ENCODE measurements at regions not wholly inside any gene's neighbourhood (a gene's known extent, or its start where the extent isn't known, plus 50 kb on each side); places are given as distances from the start of the nearest gene placed in this dataset.
"Not testable (repeated sequence)": the region's sequence is repeated elsewhere in the genome, so short reads cannot be mapped to it uniquely, and the experiment has no call there.

GRCh38 chr11:122572592-122572991 lies 82.9 kb upstream of the UBASH3B start:
- intact Hi-C loops (cut with DNase I; ENCODE audit: low total_unique reads): no loop called here
- no peak overlapping the region for H3K4me3 ChIP-seq
- no peak overlapping the region for H3K27ac ChIP-seq
- no peaks in the 10 kb centered on the region for H3K36me3 ChIP-seq
- WGBS, 5 donors: 82 to 97% (median 86%) methylated on average over 3 of the region's 3 CpGs
- H3K9me3 ChIP-seq: no peaks in the 10 kb centered on the region
- H3K27me3 ChIP-seq (replicated peaks in 1 of 7): no peaks in the 10 kb centered on the region
- no peaks in the 10 kb centered on the region for H3K4me1 ChIP-seq
- TF ChIP-seq CTCF (IDR thresholded peaks at IDR 0.05 in 8 of 11, conservative IDR thresholded peaks at IDR 0.05 in 3 of 11): no peak
- no peak for DNase-seq

DNA sequence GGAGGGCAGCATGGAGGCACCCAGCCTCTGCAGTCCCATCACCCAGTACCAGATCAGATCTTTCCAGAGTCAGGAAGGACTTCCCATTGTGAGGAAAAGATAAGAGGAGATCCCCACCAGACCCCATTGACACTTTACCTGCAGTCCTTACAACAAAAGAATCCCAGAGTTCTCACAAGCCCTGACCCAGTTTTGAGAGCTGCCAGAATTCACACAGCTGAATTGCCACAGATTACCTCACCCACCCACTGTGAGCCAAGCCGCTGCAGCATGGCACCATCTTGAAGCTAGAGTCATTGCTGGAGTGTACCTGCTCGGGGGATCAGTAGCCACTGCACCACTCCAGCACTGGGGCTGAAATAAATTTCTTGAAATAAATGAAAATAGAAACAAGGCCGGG lies 91.8 kb upstream of the UBASH3B start:
- Histone ChIP-seq H3K27ac (no peak overlapping the region), H3K4me3 (no peak overlapping the region), H3K36me3 (no peaks in the 10 kb centered on the region), H3K4me1 (no peaks in the 10 kb centered on the region), H3K27me3 (replicated peaks in 1 of 7) (peaks cover 0 to 32% (median 0%) of the 10 kb centered on the region in 7 donors), H3K9me3 (no peaks in the 10 kb centered on the region)
- TF ChIP-seq CTCF (IDR thresholded peaks at IDR 0.05 in 8 of 11, conservative IDR thresholded peaks at IDR 0.05 in 3 of 11): no peak
- no peak for TF ChIP-seq POLR2A (IDR thresholded peaks at IDR 0.05)
- no peak for DNase-seq
- intact Hi-C loops (cut with DNase I; ENCODE audit: low total_unique reads): no loop called here
- 84 to 91% (median 87%) methylated on average over 3 of the region's 3 CpGs for WGBS, 5 donors

GRCh38 chr11:122559734-122560382 lies 95.7 kb upstream of the UBASH3B start:
- DNase-seq: no peak
- no peak overlapping the region for H3K27ac ChIP-seq
- TF ChIP-seq POLR2AphosphoS5 (IDR thresholded peaks at IDR 0.05) (no peak), POLR2A (IDR thresholded peaks at IDR 0.05) (no peak), CTCF (IDR thresholded peaks at IDR 0.05 in 8 of 11, conservative IDR thresholded peaks at IDR 0.05 in 3 of 11) (no peak)
- intact Hi-C loops (cut with DNase I; ENCODE audit: low total_unique reads): no loop called here
- peaks cover 0 to 59% (median 12%) of the 10 kb centered on the region in 7 donors for H3K27me3 ChIP-seq (replicated peaks in 1 of 7)
- no peaks in the 10 kb centered on the region for H3K36me3 ChIP-seq
- no peaks in the 10 kb centered on the region for H3K9me3 ChIP-seq
- 66 to 87% (median 81%) methylated on average over 9 of the region's 9 CpGs for WGBS, 5 donors
- no peak overlapping the region for H3K4me3 ChIP-seq
- H3K4me1 ChIP-seq: no peaks in the 10 kb centered on the region

GRCh38 chr11:122559218-122559617 lies 96.3 kb upstream of the UBASH3B start:
- 87 to 97% (median 91%) methylated on average over 9 of the region's 9 CpGs for WGBS, 5 donors
- intact Hi-C loops (cut with DNase I; ENCODE audit: low total_unique reads); H3K9me3 ChIP-seq; H3K4me3 ChIP-seq; H3K27ac ChIP-seq; H3K36me3 ChIP-seq; H3K4me1 ChIP-seq; DNase-seq: not testable (repeated sequence)
- peaks cover 0 to 59% (median 12%) of the 10 kb centered on the region in 7 donors for H3K27me3 ChIP-seq (replicated peaks in 1 of 7)

DNA sequence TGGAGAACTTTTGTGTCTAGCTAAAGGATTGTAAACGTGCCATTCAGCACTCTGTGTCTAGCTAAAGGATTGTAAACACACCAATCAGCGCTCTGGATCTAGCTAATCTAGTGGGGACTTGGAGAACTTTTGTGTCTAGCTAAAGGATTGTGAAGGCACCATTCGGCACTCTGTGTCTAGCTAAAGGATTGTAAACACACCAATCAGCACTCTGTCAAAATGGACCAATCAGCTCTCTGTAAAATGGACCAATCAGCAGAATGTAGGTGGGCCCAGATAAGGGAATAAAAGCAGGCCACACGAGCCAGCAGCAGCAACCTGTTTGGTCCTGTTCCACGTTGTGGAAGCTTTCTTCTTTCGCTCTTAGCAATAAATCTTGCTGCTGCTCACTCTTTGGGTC lies 98.4 kb upstream of the UBASH3B start:
- Histone ChIP-seq H3K27me3 (replicated peaks in 1 of 7) (peaks cover 0 to 40% (median 12%) of the 10 kb centered on the region in 7 donors), H3K4me3 (peak overlapping the region in 1 of 8 donors; percentile 46)
- H3K9me3 ChIP-seq; H3K36me3 ChIP-seq; DNase-seq; H3K4me1 ChIP-seq; H3K27ac ChIP-seq; intact Hi-C loops (cut with DNase I; ENCODE audit: low total_unique reads): not testable (repeated sequence)
- WGBS, 5 donors: 69 to 92% (median 81%) methylated on average over 6 of the region's 6 CpGs
